Endothelial cell of umbilical vein (primary cell): ENCODE measurements at regions not wholly inside any gene's neighbourhood (a gene's known extent, or its start where the extent isn't known, plus 50 kb on each side); places are given as distances from the start of the nearest gene placed in this dataset.

Source experiments
- BruUV-seq: library from RNA; stranded (reverse); fragments of 400-500 nt; replicated peaks from 2 replicates; lab custom pipeline; 2021; lab: Mats Ljungman, UMichigan
- CTCF ChIA-PET: fragments of 300-600, 350-600 bp; sonication (Branson Sonifier 250); formaldehyde crosslinking; loops from one replicate; lab custom pipeline; 2021; ENCODE audit warnings: antibody characterized with exemption, inconsistent platforms; lab: Charles Lee
- POLR2A ChIA-PET: fragments of 300-600, 350-600 bp; sonication (Branson Sonifier 250); formaldehyde crosslinking; loops from one replicate; lab custom pipeline; 2021; ENCODE audit warnings: antibody characterized with exemption, inconsistent platforms; lab: Charles Lee
- DNase-seq: peaks from one replicate; pipeline ENCODE4 v3.0.0-alpha.2; 2011; ENCODE audit warnings: low read depth, low spot score
- FAIRE-seq: peaks from 2 replicates; lab custom pipeline; 2011; peaks lifted over from hg19 to GRCh38; lab: Jason Lieb, UNC
- H2AFZ ChIP-seq: 2 replicates; pipeline ENCODE4 v1.6.0; 2012; ENCODE audit warnings: low read depth, low read length, control low read depth, inconsistent platforms
- H3K27ac ChIP-seq: 2 replicates; pipeline ENCODE4 v1.5.1; 2011; ENCODE audit warnings: low read depth, mild to moderate bottlenecking, control low read depth, low read length, moderate library complexity; ENCODE audit not compliant: insufficient read depth
- H3K27me3 ChIP-seq, 2 experiments: 2 replicates each; pipeline versions ENCODE4 v1.6.0 to v1.6.1; 2011; ENCODE audit warnings: low read length in 2 of 2, mixed read lengths in 1 of 2; ENCODE audit not compliant: control insufficient read depth in 2 of 2, insufficient read depth in 2 of 2
- H3K36me3 ChIP-seq, 2 experiments: 2 replicates in 1 of 2; 3 replicates in 1 of 2; pipeline ENCODE4 v1.5.1; 2011; ENCODE audit warnings: low read length in 2 of 2, mild to moderate bottlenecking in 1 of 2, moderate library complexity in 1 of 2; ENCODE audit not compliant: control insufficient read depth in 2 of 2, insufficient read depth in 2 of 2; ENCODE audit errors: extremely low read depth in 1 of 2
- H3K4me1 ChIP-seq: 3 replicates; pipeline ENCODE4 v1.5.1; 2011; ENCODE audit warnings: mild to moderate bottlenecking, low read length; ENCODE audit not compliant: control insufficient read depth, insufficient read depth; ENCODE audit errors: extremely low read depth
- H3K4me2 ChIP-seq: 2 replicates; pipeline ENCODE4 v1.6.1; 2011; ENCODE audit warnings: low read length, control low read depth, mixed read lengths; ENCODE audit not compliant: insufficient read depth
- H3K4me3 ChIP-seq, 3 experiments: fragments of 200-600 bp in 1 of 3; sonication (generic), shearing (Covaris generic) in 1 of 3; replicated peaks in 1 of 3; 2 replicates each; pipeline ENCODE4 v1.5.1; 2011 to 2016; ENCODE audit warnings: control low read depth in 3 of 3, low read length in 3 of 3, mild to moderate bottlenecking in 2 of 3, inconsistent platforms in 1 of 3, low read depth in 1 of 3, moderate library complexity in 1 of 3; ENCODE audit not compliant: insufficient read depth in 1 of 3
- H3K79me2 ChIP-seq: 2 replicates; pipeline ENCODE4 v1.6.0; 2012; ENCODE audit warnings: low read length, inconsistent platforms; ENCODE audit not compliant: control insufficient read depth, insufficient read depth
- H3K9ac ChIP-seq: replicated peaks from 2 replicates; pipeline ENCODE3; 2011; ENCODE audit warnings: low read length, control low read depth; ENCODE audit not compliant: insufficient read depth; ENCODE audit errors: extremely low read depth
- H3K9me1 ChIP-seq: replicated peaks from 3 replicates; pipeline ENCODE4 v1.6.0; 2011; ENCODE audit warnings: mild to moderate bottlenecking, low read length; ENCODE audit not compliant: control insufficient read depth, insufficient read depth; ENCODE audit errors: extremely low read depth
- H3K9me3 ChIP-seq: replicated peaks from 2 replicates; pipeline ENCODE4 v1.5.1; 2012; ENCODE audit warnings: low read length, inconsistent platforms; ENCODE audit not compliant: control insufficient read depth, insufficient read depth
- H4K20me1 ChIP-seq: replicated peaks from 2 replicates; pipeline ENCODE3; 2011; ENCODE audit warnings: mild to moderate bottlenecking, low read length; ENCODE audit not compliant: control insufficient read depth, insufficient read depth; ENCODE audit errors: extremely low read depth
- EZH2 ChIP-seq: IDR thresholded peaks from 2 replicates; pipeline ENCODE4 v1.6.1; 2012; ENCODE audit warnings: borderline replicate concordance, low read depth, mild to moderate bottlenecking, moderate library complexity, low read length, inconsistent platforms; ENCODE audit not compliant: severe bottlenecking
- FOS ChIP-seq: IDR thresholded peaks from 2 replicates; pipeline ENCODE4 v1.6.1; 2011; ENCODE audit warnings: mild to moderate bottlenecking, low read length, moderate library complexity, borderline replicate concordance; ENCODE audit not compliant: insufficient read depth
- GATA2 ChIP-seq: IDR thresholded peaks from 2 replicates; pipeline ENCODE4 v1.7.0; 2011; ENCODE audit warnings: low read depth, mild to moderate bottlenecking, moderate library complexity, mixed read lengths, low read length; ENCODE audit not compliant: insufficient read length, insufficient read depth
- JUN ChIP-seq: IDR thresholded peaks from 2 replicates; pipeline ENCODE4 v1.6.1; 2011; ENCODE audit warnings: borderline replicate concordance, low read depth; ENCODE audit not compliant: insufficient read length, insufficient read depth
- MYC ChIP-seq: IDR thresholded peaks from one replicate; pipeline ENCODE4 v1.6.1; 2011; ENCODE audit warnings: mild to moderate bottlenecking, low read depth, low read length
- POLR2A ChIP-seq: IDR thresholded peaks from 2 replicates; pipeline ENCODE4 v1.6.1; 2012; ENCODE audit warnings: low read depth, mild to moderate bottlenecking, control low read depth, low read length
- POLR2AphosphoS5 ChIP-seq: IDR thresholded peaks from 2 replicates; pipeline ENCODE4 v1.6.1; 2012; ENCODE audit warnings: low read depth, mild to moderate bottlenecking, control low read depth, low read length, moderate library complexity; ENCODE audit not compliant: insufficient read depth
- dilution Hi-C: fragments of 300-500 bp; cut with MboI; formaldehyde crosslinking; loops from one replicate; pipeline ENCODE4 v1.15.0; 2019; ENCODE audit warnings: low sequenced_read_pairs; ENCODE audit not compliant: extremely low pct_ligation_motif_present
- intact Hi-C: fragments of 100-400 bp; cut with micrococcal nuclease; formaldehyde crosslinking; loops from one replicate; pipeline ENCODE4 v1.10.0; 2022
- TF ChIP-seq, protein P1 (sequence below), 2 donors: IDR thresholded peaks; 1 replicate in 1 of 2; 2 replicates in 1 of 2; pipeline ENCODE4 v1.5.1; 2011; ENCODE audit warnings: low read length in 2 of 2, mild to moderate bottlenecking in 2 of 2, moderate library complexity in 2 of 2, control low read depth in 1 of 2, inconsistent platforms in 1 of 2, low read depth in 1 of 2; ENCODE audit not compliant: insufficient read depth in 1 of 2; ENCODE audit errors: extremely low read depth in 1 of 2
- TF ChIP-seq, protein P2 (sequence below): IDR thresholded peaks from 2 replicates; pipeline ENCODE4 v1.6.1; 2011; ENCODE audit not compliant: insufficient read depth, insufficient read length

DNA sequence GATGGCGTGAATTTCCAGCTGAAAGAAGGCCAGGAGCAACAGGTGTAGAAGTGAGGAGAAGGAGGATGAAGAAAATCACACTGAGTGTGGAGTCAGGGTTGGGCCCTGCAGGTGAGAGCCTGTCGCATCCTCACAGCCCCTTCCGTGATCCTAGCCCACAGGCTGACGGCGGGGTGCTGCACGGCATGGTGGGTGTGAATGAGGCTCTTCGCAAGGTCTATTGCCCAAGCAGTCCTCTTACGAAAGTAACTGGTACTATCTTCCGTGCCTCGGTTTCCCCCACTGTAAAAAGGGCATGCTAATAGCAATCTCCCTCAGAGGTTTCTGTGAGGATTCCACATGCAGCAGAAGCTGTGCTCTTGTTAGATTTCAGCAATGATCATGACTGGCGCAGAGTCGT lies 129.9 kb upstream of the TNS3 start:
- Histone ChIP-seq H3K4me1 (no peaks in the 10 kb centered on the region), H3K27me3 (no peaks in the 10 kb centered on the region), H3K9me3 (no peaks in the 10 kb centered on the region), H3K9ac (no peak overlapping the region), H4K20me1 (no peaks in the 10 kb centered on the region), H3K9me1 (no peaks in the 10 kb centered on the region), H3K36me3 (no peaks in the 10 kb centered on the region), H3K27ac (no peak overlapping the region), H3K79me2 (no peaks in the 10 kb centered on the region), H2AFZ (no peak overlapping the region), H3K4me3 (no peak overlapping the region), H3K4me2 (no peak overlapping the region)
- CTCF ChIA-PET, result interaction anchor here (0.7 kb wide), 1 partner anchor 19 kb away, joined by 3 read pairs; no protein-coding TSS in a partner anchor
- no TSS peak for BruUV-seq
- POLR2A ChIA-PET, result no interaction called here
- TF ChIP-seq JUN, result no peak
- no peak for TF ChIP-seq POLR2AphosphoS5
- TF ChIP-seq, protein P1, sequence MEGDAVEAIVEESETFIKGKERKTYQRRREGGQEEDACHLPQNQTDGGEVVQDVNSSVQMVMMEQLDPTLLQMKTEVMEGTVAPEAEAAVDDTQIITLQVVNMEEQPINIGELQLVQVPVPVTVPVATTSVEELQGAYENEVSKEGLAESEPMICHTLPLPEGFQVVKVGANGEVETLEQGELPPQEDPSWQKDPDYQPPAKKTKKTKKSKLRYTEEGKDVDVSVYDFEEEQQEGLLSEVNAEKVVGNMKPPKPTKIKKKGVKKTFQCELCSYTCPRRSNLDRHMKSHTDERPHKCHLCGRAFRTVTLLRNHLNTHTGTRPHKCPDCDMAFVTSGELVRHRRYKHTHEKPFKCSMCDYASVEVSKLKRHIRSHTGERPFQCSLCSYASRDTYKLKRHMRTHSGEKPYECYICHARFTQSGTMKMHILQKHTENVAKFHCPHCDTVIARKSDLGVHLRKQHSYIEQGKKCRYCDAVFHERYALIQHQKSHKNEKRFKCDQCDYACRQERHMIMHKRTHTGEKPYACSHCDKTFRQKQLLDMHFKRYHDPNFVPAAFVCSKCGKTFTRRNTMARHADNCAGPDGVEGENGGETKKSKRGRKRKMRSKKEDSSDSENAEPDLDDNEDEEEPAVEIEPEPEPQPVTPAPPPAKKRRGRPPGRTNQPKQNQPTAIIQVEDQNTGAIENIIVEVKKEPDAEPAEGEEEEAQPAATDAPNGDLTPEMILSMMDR (IDR thresholded peaks at IDR 0.05; ENCODE audit: extremely low read depth in 1 of 2, insufficient read depth in 1 of 2, low read depth in 1 of 2, low read length in 2 of 2), result no peak
- TF ChIP-seq, protein P2, sequence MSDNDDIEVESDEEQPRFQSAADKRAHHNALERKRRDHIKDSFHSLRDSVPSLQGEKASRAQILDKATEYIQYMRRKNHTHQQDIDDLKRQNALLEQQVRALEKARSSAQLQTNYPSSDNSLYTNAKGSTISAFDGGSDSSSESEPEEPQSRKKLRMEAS, result no peak
- TF ChIP-seq GATA2, result no peak
- TF ChIP-seq FOS, result no peak
- TF ChIP-seq EZH2, result no peak
- TF ChIP-seq MYC, result no peak
- no peak for TF ChIP-seq POLR2A
- DNase-seq, result no peak
- intact Hi-C loops (no loop called here), dilution Hi-C loops (no loop called here)
- FAIRE-seq, result no peak
